Endothelial cell of umbilical vein (primary cell): ENCODE measurements at regions not wholly inside any gene's neighbourhood (a gene's known extent, or its start where the extent isn't known, plus 50 kb on each side); places are given as distances from the start of the nearest gene placed in this dataset.

ENCODE experiments used
- EZH2 ChIP-seq: IDR thresholded peaks from 2 replicates; pipeline ENCODE4 v1.6.1; 2012; ENCODE audit warnings: borderline replicate concordance, low read depth, mild to moderate bottlenecking, moderate library complexity, low read length, inconsistent platforms; ENCODE audit not compliant: severe bottlenecking
- FOS ChIP-seq: IDR thresholded peaks from 2 replicates; pipeline ENCODE4 v1.6.1; 2011; ENCODE audit warnings: mild to moderate bottlenecking, low read length, moderate library complexity, borderline replicate concordance; ENCODE audit not compliant: insufficient read depth
- MYC ChIP-seq: IDR thresholded peaks from one replicate; pipeline ENCODE4 v1.6.1; 2011; ENCODE audit warnings: mild to moderate bottlenecking, low read depth, low read length
- POLR2A ChIP-seq: IDR thresholded peaks from 2 replicates; pipeline ENCODE4 v1.6.1; 2012; ENCODE audit warnings: low read depth, mild to moderate bottlenecking, control low read depth, low read length
- POLR2AphosphoS5 ChIP-seq: IDR thresholded peaks from 2 replicates; pipeline ENCODE4 v1.6.1; 2012; ENCODE audit warnings: low read depth, mild to moderate bottlenecking, control low read depth, low read length, moderate library complexity; ENCODE audit not compliant: insufficient read depth
- TF ChIP-seq, protein P1 (sequence below), 2 donors: IDR thresholded peaks; 1 replicate in 1 of 2; 2 replicates in 1 of 2; pipeline ENCODE4 v1.5.1; 2011; ENCODE audit warnings: low read length in 2 of 2, mild to moderate bottlenecking in 2 of 2, moderate library complexity in 2 of 2, control low read depth in 1 of 2, inconsistent platforms in 1 of 2, low read depth in 1 of 2; ENCODE audit not compliant: insufficient read depth in 1 of 2; ENCODE audit errors: extremely low read depth in 1 of 2
- TF ChIP-seq, protein P2 (sequence below): IDR thresholded peaks from 2 replicates; pipeline ENCODE4 v1.6.1; 2011; ENCODE audit not compliant: insufficient read depth, insufficient read length

DNA sequence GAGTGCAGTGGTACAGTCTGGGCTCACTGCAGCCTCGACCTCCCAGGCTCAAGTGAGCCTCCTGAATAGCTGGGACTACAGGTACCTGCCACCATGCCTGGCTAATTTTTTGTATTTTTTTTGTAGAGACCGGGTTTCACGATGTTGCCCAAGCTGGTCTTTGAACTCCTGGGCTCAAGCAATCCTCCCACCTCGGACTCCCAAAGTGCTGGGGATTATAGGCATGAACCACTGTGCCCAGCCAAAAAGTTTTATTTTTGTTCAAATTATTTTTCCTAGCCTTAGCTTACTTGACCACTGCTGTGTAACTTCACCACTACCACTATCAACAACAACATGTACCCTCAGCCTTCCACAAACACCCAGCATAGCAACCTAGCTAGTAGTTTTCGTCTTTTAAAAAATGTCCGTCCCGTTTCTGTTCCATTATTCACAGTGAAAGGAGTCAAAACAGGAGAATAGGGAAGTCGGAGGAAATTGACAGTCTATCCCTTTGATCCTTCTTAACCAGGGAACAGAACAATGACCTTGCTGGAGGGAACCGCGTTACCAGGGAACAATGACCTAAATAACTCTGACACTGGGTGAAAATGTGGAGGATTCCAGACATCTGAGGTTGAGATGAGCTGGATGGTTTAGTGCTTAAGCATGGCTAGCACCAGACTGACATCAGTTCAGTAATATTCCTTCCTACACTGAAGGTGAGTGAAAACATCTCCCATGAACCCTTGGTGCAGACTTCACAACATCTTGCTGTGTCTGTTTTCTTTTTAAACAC, 69.2 kb upstream of the ARL4C start:
- TF ChIP-seq, protein P1, sequence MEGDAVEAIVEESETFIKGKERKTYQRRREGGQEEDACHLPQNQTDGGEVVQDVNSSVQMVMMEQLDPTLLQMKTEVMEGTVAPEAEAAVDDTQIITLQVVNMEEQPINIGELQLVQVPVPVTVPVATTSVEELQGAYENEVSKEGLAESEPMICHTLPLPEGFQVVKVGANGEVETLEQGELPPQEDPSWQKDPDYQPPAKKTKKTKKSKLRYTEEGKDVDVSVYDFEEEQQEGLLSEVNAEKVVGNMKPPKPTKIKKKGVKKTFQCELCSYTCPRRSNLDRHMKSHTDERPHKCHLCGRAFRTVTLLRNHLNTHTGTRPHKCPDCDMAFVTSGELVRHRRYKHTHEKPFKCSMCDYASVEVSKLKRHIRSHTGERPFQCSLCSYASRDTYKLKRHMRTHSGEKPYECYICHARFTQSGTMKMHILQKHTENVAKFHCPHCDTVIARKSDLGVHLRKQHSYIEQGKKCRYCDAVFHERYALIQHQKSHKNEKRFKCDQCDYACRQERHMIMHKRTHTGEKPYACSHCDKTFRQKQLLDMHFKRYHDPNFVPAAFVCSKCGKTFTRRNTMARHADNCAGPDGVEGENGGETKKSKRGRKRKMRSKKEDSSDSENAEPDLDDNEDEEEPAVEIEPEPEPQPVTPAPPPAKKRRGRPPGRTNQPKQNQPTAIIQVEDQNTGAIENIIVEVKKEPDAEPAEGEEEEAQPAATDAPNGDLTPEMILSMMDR (IDR thresholded peaks at IDR 0.05; ENCODE audit: extremely low read depth in 1 of 2, insufficient read depth in 1 of 2, low read depth in 1 of 2, low read length in 2 of 2): no peak
- no peak for TF ChIP-seq POLR2AphosphoS5
- no peak for TF ChIP-seq POLR2A
- no peak for TF ChIP-seq MYC
- TF ChIP-seq, protein P2, sequence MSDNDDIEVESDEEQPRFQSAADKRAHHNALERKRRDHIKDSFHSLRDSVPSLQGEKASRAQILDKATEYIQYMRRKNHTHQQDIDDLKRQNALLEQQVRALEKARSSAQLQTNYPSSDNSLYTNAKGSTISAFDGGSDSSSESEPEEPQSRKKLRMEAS: no peak
- no peak for TF ChIP-seq EZH2
- TF ChIP-seq FOS: no peak
